SU-DHL-6 (cell line): ENCODE measurements at regions not wholly inside any gene's neighbourhood (a gene's known extent, or its start where the extent isn't known, plus 50 kb on each side); places are given as distances from the start of the nearest gene placed in this dataset.

Source experiments
- H2AFZ ChIP-seq: fragments of 200-600 bp; sonication (generic); 2 replicates; pipeline ENCODE4 v1.6.1; 2014; ENCODE audit warnings: low read depth, mild to moderate bottlenecking, moderate library complexity, mixed read lengths, antibody characterized with exemption, low read length; ENCODE audit not compliant: severe bottlenecking
- H3F3A ChIP-seq: fragments of 200-600 bp; shearing (Covaris generic); 2 replicates; pipeline ENCODE4 v1.6.0; 2016; ENCODE audit warnings: antibody characterized with exemption, mild to moderate bottlenecking; ENCODE audit not compliant: insufficient read depth
- H3K27ac ChIP-seq: fragments of 200-600 bp; sonication (generic); 2 replicates; pipeline ENCODE4 v1.5.1; 2016; ENCODE audit warnings: low read depth, mild to moderate bottlenecking, low read length, moderate library complexity, mixed read lengths
- H3K27me3 ChIP-seq: fragments of 200-600 bp; sonication (generic), shearing (Covaris generic); 2 replicates; pipeline ENCODE4 v1.6.0; 2014; ENCODE audit warnings: mild to moderate bottlenecking, low read length
- H3K36me3 ChIP-seq: fragments of 200-600 bp; sonication (generic); 2 replicates; pipeline ENCODE4 v1.6.1; 2014; ENCODE audit warnings: mild to moderate bottlenecking, low read length, mixed read lengths
- H3K4me2 ChIP-seq: fragments of 300-600, 200-600 bp; shearing (Covaris generic), sonication (generic); 2 replicates; pipeline ENCODE4 v1.6.0; 2014; ENCODE audit warnings: low read length, low read depth, mild to moderate bottlenecking; ENCODE audit not compliant: poor library complexity, severe bottlenecking
- H3K4me3 ChIP-seq: fragments of 200-600 bp; sonication (generic); 2 replicates; pipeline ENCODE4 v1.5.1; 2014; ENCODE audit warnings: antibody characterized with exemption, low read length, mild to moderate bottlenecking, mixed read lengths; ENCODE audit not compliant: insufficient read depth, poor library complexity, severe bottlenecking
- H3K79me2 ChIP-seq: fragments of 200-600 bp; sonication (generic); 2 replicates; pipeline ENCODE4 v1.6.1; 2014; ENCODE audit warnings: mild to moderate bottlenecking, low read length, moderate library complexity; ENCODE audit not compliant: insufficient read depth
- H3K9ac ChIP-seq: fragments of 200-600 bp; sonication (generic); 2 replicates; pipeline ENCODE4 v1.7.0; 2014; ENCODE audit warnings: mild to moderate bottlenecking, low read length
- H3K9me2 ChIP-seq: fragments of 200-600 bp; sonication (generic); replicated peaks from 2 replicates; pipeline ENCODE4 v1.6.1; 2014; ENCODE audit warnings: low read length; ENCODE audit not compliant: insufficient read depth
- H3K9me3 ChIP-seq: fragments of 200-600 bp; sonication (generic); 2 replicates; pipeline ENCODE4 v1.6.1; 2014; ENCODE audit warnings: low read length, mixed read lengths; ENCODE audit not compliant: insufficient read depth
- H4K20me1 ChIP-seq: fragments of 200-600 bp; sonication (generic); 2 replicates; pipeline ENCODE4 v1.6.1; 2014; ENCODE audit warnings: low read depth, mild to moderate bottlenecking, antibody characterized with exemption, low read length, moderate library complexity, mixed read lengths
- EZH2phosphoT487 ChIP-seq: fragments of 200-600 bp; sonication (generic), shearing (Covaris generic); conservative IDR thresholded peaks from 2 replicates; pipeline ENCODE4 v1.6.1; 2018; ENCODE audit warnings: mild to moderate bottlenecking, antibody characterized with exemption, low read length, moderate library complexity, mixed read lengths
- TF ChIP-seq, protein P1 (sequence below): fragments of 200-600 bp; sonication (generic); IDR thresholded peaks from one replicate; pipeline ENCODE4 v1.5.1; 2017; ENCODE audit warnings: antibody characterized with exemption, mild to moderate bottlenecking, low read length, moderate library complexity; ENCODE audit not compliant: insufficient read depth, poor library complexity, severe bottlenecking

DNA sequence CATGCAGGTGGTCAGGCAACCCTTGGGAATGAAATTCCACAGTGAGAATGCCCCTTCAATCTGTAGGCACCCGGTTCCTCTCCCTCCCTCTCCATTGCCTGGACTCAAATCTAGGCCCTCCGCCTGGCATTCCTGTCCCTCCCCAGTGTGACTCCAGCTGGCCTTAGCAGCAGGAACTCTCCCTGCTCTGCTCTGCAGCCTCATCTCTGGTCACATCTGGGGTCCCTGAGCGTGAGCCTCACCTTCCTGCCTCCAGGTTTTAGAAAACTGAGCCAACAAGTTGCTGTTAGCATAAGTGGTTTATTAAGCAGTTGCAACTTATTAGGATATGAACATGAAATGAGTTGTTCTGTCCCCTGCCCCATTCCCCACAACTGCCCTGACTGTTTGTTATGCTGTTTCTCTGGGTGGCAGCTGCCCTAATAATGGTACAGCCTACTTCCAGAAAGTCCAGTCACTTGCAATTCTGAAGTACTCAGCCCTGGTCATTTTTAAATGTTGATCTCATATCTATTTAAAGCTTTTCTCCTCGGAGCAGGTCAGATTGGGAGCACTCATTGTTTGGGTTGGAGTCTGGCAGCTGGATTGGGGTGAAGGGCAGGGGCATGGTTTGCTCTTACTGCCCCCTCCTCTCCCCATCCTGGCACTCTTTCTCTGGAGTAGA, 63.0 kb upstream of the ANKRD34C start:
- no peaks in the 10 kb centered on the region for H3K79me2 ChIP-seq
- H3K4me2 ChIP-seq = no peak overlapping the region
- no peaks in the 10 kb centered on the region for H4K20me1 ChIP-seq
- no peaks in the 10 kb centered on the region for H3F3A ChIP-seq
- no peaks in the 10 kb centered on the region for H3K9me3 ChIP-seq
- H3K9me2 ChIP-seq = no peaks in the 10 kb centered on the region
- H3K27me3 ChIP-seq = no peaks in the 10 kb centered on the region
- no peak for TF ChIP-seq EZH2phosphoT487
- TF ChIP-seq, protein P1, sequence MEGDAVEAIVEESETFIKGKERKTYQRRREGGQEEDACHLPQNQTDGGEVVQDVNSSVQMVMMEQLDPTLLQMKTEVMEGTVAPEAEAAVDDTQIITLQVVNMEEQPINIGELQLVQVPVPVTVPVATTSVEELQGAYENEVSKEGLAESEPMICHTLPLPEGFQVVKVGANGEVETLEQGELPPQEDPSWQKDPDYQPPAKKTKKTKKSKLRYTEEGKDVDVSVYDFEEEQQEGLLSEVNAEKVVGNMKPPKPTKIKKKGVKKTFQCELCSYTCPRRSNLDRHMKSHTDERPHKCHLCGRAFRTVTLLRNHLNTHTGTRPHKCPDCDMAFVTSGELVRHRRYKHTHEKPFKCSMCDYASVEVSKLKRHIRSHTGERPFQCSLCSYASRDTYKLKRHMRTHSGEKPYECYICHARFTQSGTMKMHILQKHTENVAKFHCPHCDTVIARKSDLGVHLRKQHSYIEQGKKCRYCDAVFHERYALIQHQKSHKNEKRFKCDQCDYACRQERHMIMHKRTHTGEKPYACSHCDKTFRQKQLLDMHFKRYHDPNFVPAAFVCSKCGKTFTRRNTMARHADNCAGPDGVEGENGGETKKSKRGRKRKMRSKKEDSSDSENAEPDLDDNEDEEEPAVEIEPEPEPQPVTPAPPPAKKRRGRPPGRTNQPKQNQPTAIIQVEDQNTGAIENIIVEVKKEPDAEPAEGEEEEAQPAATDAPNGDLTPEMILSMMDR = no peak
- H3K27ac ChIP-seq = no peak overlapping the region
- H3K9ac ChIP-seq = no peak overlapping the region
- H3K36me3 ChIP-seq = no peaks in the 10 kb centered on the region
- H3K4me3 ChIP-seq = no peak overlapping the region
- no peak overlapping the region for H2AFZ ChIP-seq

DNA sequence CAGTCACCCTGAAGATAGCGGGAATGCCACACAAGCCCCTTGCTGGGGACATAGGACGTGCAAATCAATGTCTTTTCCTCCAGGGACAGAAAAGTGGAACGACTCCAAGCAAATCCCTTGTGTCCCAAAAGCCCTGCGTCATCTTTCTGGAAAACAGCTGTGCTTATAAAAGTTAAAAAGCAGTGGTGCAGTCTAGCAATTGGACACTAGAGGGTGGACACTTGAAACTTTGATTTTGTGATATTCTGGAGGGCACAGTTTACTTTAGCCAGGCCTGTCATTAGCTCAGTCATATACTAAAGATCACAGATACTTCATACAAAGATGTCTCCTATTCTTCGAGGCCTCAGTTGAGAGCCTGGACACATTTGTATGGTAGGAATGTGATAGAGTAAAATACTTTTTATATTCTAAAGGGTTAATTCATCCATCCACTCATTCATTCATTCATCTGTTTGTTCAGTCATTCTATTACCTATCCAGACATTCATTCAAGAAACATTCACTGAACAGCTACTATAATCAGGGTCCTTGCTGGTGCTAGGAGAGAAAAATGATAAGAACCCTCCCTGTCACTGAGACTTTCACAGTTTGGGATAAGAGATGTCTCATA, 63.8 kb upstream of the ANKRD34C start:
- no peak overlapping the region for H3K9ac ChIP-seq
- H3K36me3 ChIP-seq = no peaks in the 10 kb centered on the region
- H3K27me3 ChIP-seq = no peaks in the 10 kb centered on the region
- H3K27ac ChIP-seq = no peak overlapping the region
- H3K79me2 ChIP-seq = no peaks in the 10 kb centered on the region
- no peaks in the 10 kb centered on the region for H4K20me1 ChIP-seq
- H3K4me3 ChIP-seq = no peak overlapping the region
- no peaks in the 10 kb centered on the region for H3F3A ChIP-seq
- TF ChIP-seq, protein P1 = no peak
- TF ChIP-seq EZH2phosphoT487 = no peak
- no peak overlapping the region for H2AFZ ChIP-seq
- H3K9me3 ChIP-seq = no peaks in the 10 kb centered on the region
- no peaks in the 10 kb centered on the region for H3K9me2 ChIP-seq
- no peak overlapping the region for H3K4me2 ChIP-seq

DNA sequence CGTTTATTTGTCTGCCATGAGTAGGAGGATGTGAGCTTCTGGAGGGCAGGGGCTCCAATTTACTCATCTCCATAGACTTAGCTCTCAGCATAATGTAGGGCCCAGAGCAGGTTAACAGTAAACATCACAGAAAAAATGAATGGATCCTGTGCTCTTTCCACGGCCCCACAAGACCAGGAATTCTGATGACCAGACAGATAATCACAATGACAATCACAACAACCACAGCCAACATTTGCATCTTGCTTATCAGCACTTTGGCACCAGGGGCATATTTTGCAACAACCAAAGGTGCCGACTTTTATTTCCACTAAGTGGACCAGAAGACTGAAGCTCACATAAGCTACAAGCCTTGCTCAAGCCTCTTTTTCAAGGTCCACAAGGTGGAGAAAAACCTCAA, 68.9 kb upstream of the ANKRD34C start:
- H3K36me3 ChIP-seq = no peaks in the 10 kb centered on the region
- no peaks in the 10 kb centered on the region for H3F3A ChIP-seq
- no peaks in the 10 kb centered on the region for H3K27me3 ChIP-seq
- H3K9me3 ChIP-seq = no peaks in the 10 kb centered on the region
- no peak overlapping the region for H2AFZ ChIP-seq
- no peaks in the 10 kb centered on the region for H3K79me2 ChIP-seq
- no peaks in the 10 kb centered on the region for H4K20me1 ChIP-seq
- no peak overlapping the region for H3K4me2 ChIP-seq
- H3K4me3 ChIP-seq = no peak overlapping the region
- no peak overlapping the region for H3K9ac ChIP-seq
- no peak overlapping the region for H3K27ac ChIP-seq
- TF ChIP-seq, protein P1 = no peak
- no peak for TF ChIP-seq EZH2phosphoT487
- H3K9me2 ChIP-seq = no peaks in the 10 kb centered on the region
